Hepatocyte (in vitro differentiated cells): ENCODE measurements at regions not wholly inside any gene's neighbourhood (a gene's known extent, or its start where the extent isn't known, plus 50 kb on each side); places are given as distances from the start of the nearest gene placed in this dataset.

ENCODE experiments used
- EZH2phosphoT487 ChIP-seq: fragments of 200-600 bp; sonication (generic); IDR thresholded peaks from one replicate; pipeline ENCODE4 v1.6.1; 2018; ENCODE audit warnings: antibody characterized with exemption, mild to moderate bottlenecking, low read depth, moderate library complexity; ENCODE audit not compliant: unreplicated experiment, severe bottlenecking
- TF ChIP-seq, protein P1 (sequence below): fragments of 200-600 bp; sonication (generic); IDR thresholded peaks from 2 replicates; pipeline ENCODE4 v1.5.1; 2016; ENCODE audit warnings: antibody characterized with exemption, mild to moderate bottlenecking; ENCODE audit not compliant: poor library complexity

GRCh38 chr3:115211810-115212492 lies 64.9 kb upstream of the ZBTB20 start:
- TF ChIP-seq, protein P1, sequence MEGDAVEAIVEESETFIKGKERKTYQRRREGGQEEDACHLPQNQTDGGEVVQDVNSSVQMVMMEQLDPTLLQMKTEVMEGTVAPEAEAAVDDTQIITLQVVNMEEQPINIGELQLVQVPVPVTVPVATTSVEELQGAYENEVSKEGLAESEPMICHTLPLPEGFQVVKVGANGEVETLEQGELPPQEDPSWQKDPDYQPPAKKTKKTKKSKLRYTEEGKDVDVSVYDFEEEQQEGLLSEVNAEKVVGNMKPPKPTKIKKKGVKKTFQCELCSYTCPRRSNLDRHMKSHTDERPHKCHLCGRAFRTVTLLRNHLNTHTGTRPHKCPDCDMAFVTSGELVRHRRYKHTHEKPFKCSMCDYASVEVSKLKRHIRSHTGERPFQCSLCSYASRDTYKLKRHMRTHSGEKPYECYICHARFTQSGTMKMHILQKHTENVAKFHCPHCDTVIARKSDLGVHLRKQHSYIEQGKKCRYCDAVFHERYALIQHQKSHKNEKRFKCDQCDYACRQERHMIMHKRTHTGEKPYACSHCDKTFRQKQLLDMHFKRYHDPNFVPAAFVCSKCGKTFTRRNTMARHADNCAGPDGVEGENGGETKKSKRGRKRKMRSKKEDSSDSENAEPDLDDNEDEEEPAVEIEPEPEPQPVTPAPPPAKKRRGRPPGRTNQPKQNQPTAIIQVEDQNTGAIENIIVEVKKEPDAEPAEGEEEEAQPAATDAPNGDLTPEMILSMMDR = no peak
- TF ChIP-seq EZH2phosphoT487 = no peak
